ENCODE measurements at regions not wholly inside any gene's neighbourhood (a gene's known extent, or its start where the extent isn't known, plus 50 kb on each side); places are given as distances from the start of the nearest gene placed in this dataset.

DNA sequence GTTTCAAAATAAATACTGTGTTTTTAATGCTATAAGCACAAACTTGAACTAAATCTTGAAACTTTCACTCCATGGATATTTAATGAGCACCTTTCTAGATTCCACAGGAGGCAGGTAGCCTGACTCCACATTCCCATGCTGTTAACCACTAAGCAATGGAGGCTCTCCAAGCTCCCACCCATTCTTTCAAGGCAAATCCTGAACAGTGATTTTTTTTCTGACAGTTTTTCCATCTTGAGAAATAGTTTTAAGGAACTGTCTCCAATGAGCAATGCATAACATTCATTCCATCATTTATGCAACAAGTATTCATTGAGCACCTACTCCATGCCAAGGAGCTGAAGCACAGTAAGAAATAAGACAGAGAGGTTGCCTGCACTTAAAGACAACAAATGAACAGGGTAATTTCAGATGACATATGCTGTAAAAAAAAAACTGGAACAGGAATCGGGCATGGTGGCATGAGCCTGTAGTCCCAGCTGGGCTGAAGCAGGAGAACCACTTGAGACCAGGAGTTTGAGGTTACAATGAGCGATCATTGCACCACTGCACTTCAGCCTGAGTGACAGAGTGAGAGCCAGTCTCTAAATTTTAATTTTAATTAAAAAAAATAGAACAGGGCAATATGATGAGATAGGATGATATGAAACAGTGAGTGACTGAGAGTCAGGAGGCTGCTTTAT is 102.3 kb upstream of the CPSF6 start:
- TF ChIP-seq GLIS1 (tag by site-specific recombination; IDR thresholded peaks at IDR 0.05) (no peak), REPIN1 (tag by site-specific recombination; IDR thresholded peaks at IDR 0.05; ENCODE audit: low read depth) (no peak)
- TF ChIP-seq, protein P1, sequence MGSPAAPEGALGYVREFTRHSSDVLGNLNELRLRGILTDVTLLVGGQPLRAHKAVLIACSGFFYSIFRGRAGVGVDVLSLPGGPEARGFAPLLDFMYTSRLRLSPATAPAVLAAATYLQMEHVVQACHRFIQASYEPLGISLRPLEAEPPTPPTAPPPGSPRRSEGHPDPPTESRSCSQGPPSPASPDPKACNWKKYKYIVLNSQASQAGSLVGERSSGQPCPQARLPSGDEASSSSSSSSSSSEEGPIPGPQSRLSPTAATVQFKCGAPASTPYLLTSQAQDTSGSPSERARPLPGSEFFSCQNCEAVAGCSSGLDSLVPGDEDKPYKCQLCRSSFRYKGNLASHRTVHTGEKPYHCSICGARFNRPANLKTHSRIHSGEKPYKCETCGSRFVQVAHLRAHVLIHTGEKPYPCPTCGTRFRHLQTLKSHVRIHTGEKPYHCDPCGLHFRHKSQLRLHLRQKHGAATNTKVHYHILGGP (tag by site-specific recombination; IDR thresholded peaks at IDR 0.05), result no peak
- TF ChIP-seq, protein P2, sequence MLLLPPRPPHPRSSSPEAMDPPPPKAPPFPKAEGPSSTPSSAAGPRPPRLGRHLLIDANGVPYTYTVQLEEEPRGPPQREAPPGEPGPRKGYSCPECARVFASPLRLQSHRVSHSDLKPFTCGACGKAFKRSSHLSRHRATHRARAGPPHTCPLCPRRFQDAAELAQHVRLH (tag by site-specific recombination; IDR thresholded peaks at IDR 0.05), result no peak
- TF ChIP-seq, protein P3, sequence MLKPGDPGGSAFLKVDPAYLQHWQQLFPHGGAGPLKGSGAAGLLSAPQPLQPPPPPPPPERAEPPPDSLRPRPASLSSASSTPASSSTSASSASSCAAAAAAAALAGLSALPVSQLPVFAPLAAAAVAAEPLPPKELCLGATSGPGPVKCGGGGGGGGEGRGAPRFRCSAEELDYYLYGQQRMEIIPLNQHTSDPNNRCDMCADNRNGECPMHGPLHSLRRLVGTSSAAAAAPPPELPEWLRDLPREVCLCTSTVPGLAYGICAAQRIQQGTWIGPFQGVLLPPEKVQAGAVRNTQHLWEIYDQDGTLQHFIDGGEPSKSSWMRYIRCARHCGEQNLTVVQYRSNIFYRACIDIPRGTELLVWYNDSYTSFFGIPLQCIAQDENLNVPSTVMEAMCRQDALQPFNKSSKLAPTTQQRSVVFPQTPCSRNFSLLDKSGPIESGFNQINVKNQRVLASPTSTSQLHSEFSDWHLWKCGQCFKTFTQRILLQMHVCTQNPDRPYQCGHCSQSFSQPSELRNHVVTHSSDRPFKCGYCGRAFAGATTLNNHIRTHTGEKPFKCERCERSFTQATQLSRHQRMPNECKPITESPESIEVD (tag by site-specific recombination; IDR thresholded peaks at IDR 0.05), result no peak
- no peak overlapping the region for H3K27ac ChIP-seq (ENCODE audit: extremely low read depth, low read depth, low read length)
- no peaks in the 10 kb centered on the region; the same call in none of the 2 replicates for H3K9me3 ChIP-seq (ENCODE audit: control insufficient read depth, insufficient read depth, low read depth, low read length)
- H3K36me3 ChIP-seq (ENCODE audit: control insufficient read depth in 2 of 2, insufficient read depth in 1 of 2, low read length in 2 of 2), result no peaks in the 10 kb centered on the region
- POLR2A ChIA-PET, result no interaction called here
- H3K4me3 ChIP-seq (ENCODE audit: low read depth, low read length), result no peak overlapping the region
- CTCF ChIA-PET, result interaction anchor here (0.7 kb wide), 1 partner anchor 1421 kb away, joined by 3 read pairs; no protein-coding TSS in a partner anchor
- no peaks in the 10 kb centered on the region for H3K4me1 ChIP-seq (ENCODE audit: control insufficient read depth, insufficient read depth, low read length)

DNA sequence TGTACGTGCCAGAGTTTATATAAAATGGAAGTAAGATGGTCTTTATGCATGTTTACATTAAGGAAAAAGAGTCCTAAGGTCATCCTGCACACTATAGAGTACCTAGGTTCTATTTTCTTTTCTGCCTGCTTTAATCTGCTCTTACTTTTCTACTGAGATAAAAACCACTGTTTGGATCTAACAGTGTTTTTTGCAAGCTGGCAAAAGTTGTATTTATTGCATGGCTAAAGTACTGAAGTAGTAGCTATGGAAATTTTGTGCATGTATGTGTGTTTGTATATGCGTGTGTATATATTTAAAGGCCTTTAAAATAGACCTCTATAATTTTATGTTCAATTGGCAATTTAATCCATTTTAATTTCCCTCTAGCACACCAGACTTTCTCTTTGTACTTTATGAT is 98.3 kb upstream of the CPSF6 start:
- H3K4me3 ChIP-seq (ENCODE audit: low read depth, low read length), result no peak overlapping the region
- TF ChIP-seq ZNF16 (tag by site-specific recombination; IDR thresholded peaks at IDR 0.05; ENCODE audit: low read depth) (no peak), ZEB2 (tag by site-specific recombination; IDR thresholded peaks at IDR 0.05) (no peak), ZNF221 (tag by site-specific recombination; IDR thresholded peaks at IDR 0.05; ENCODE audit: borderline replicate concordance) (no peak), ZNF768 (tag by site-specific recombination; IDR thresholded peaks at IDR 0.05) (no peak), KLF7 (tag by site-specific recombination; IDR thresholded peaks at IDR 0.05; ENCODE audit: borderline replicate concordance) (no peak), ZNF596 (tag by site-specific recombination; IDR thresholded peaks at IDR 0.05) (no peak), ZNF155 (tag by site-specific recombination; IDR thresholded peaks at IDR 0.05) (no peak), ZBTB48 (tag by site-specific recombination; IDR thresholded peaks at IDR 0.05) (no peak), ZBTB17 (tag by site-specific recombination; IDR thresholded peaks at IDR 0.05) (no peak), REPIN1 (tag by site-specific recombination; IDR thresholded peaks at IDR 0.05; ENCODE audit: low read depth) (no peak), ZNF354C (tag by site-specific recombination; IDR thresholded peaks at IDR 0.05; ENCODE audit: borderline replicate concordance, low read depth) (no peak), ZNF121 (tag by site-specific recombination; IDR thresholded peaks at IDR 0.05) (no peak), ZNF626 (tag by site-specific recombination; IDR thresholded peaks at IDR 0.05) (no peak), ZNF624 (tag by site-specific recombination; IDR thresholded peaks at IDR 0.05) (no peak), SETDB1 (IDR thresholded peaks at IDR 0.05; ENCODE audit: insufficient read length, low read length) (no peak), ZNF660 (tag by site-specific recombination; IDR thresholded peaks at IDR 0.05) (no peak), SP3 (tag by site-specific recombination; IDR thresholded peaks at IDR 0.05) (no peak), HOXC10 (CRISPR knock-in tag; IDR thresholded peaks at IDR 0.05) (no peak), ZNF248 (tag by site-specific recombination; IDR thresholded peaks at IDR 0.05) (no peak)
- TF ChIP-seq, protein P4, sequence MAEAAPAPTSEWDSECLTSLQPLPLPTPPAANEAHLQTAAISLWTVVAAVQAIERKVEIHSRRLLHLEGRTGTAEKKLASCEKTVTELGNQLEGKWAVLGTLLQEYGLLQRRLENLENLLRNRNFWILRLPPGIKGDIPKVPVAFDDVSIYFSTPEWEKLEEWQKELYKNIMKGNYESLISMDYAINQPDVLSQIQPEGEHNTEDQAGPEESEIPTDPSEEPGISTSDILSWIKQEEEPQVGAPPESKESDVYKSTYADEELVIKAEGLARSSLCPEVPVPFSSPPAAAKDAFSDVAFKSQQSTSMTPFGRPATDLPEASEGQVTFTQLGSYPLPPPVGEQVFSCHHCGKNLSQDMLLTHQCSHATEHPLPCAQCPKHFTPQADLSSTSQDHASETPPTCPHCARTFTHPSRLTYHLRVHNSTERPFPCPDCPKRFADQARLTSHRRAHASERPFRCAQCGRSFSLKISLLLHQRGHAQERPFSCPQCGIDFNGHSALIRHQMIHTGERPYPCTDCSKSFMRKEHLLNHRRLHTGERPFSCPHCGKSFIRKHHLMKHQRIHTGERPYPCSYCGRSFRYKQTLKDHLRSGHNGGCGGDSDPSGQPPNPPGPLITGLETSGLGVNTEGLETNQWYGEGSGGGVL (tag by site-specific recombination; IDR thresholded peaks at IDR 0.05), result no peak
- H3K36me3 ChIP-seq (ENCODE audit: control insufficient read depth in 2 of 2, insufficient read depth in 1 of 2, low read length in 2 of 2), result no peaks in the 10 kb centered on the region
- CTCF ChIA-PET, result interaction anchor here (2.7 kb wide), 1 partner anchor 16 kb away, joined by 12 read pairs; no protein-coding TSS in a partner anchor
- no peaks in the 10 kb centered on the region; the same call in none of the 2 replicates for H3K9me3 ChIP-seq (ENCODE audit: control insufficient read depth, insufficient read depth, low read depth, low read length)
- POLR2A ChIA-PET, result no interaction called here
- H3K27ac ChIP-seq (ENCODE audit: extremely low read depth, low read depth, low read length), result no peak overlapping the region
- no peaks in the 10 kb centered on the region for H3K4me1 ChIP-seq (ENCODE audit: control insufficient read depth, insufficient read depth, low read length)

Measured in HEK293 (cell line).